ENCODE measurements at regions not wholly inside any gene's neighbourhood (a gene's known extent, or its start where the extent isn't known, plus 50 kb on each side); places are given as distances from the start of the nearest gene placed in this dataset.

GRCh38 chr11:98007072-98007471 lies 1013.7 kb upstream of the CNTN5 start:
- TF ChIP-seq CEBPB (IDR thresholded peaks at IDR 0.05) (no peak), ELK1 (IDR thresholded peaks at IDR 0.05; ENCODE audit: low read depth, low read length) (no peak), HDAC2 (IDR thresholded peaks at IDR 0.05) (no peak), CTCF (IDR thresholded peaks at IDR 0.05) (no peak), ZNF302 (CRISPR knock-in tag; IDR thresholded peaks at IDR 0.05) (no peak), EP300 (IDR thresholded peaks at IDR 0.05) (no peak), POLR2A (IDR thresholded peaks at IDR 0.05; ENCODE audit: low read length) (no peak)

All from A549 (cell line).